HG03060 (cell line): ENCODE measurements at regions not wholly inside any gene's neighbourhood (a gene's known extent, or its start where the extent isn't known, plus 50 kb on each side); places are given as distances from the start of the nearest gene placed in this dataset.

ENCODE experiments used
- ATAC-seq: cut with Tn5 transposase; IDR thresholded peaks from one replicate; pipeline ENCODE4 v1.9.1; 2021; ENCODE audit warnings: low read depth, moderate number of reproducible peaks; ENCODE audit not compliant: unreplicated experiment

DNA sequence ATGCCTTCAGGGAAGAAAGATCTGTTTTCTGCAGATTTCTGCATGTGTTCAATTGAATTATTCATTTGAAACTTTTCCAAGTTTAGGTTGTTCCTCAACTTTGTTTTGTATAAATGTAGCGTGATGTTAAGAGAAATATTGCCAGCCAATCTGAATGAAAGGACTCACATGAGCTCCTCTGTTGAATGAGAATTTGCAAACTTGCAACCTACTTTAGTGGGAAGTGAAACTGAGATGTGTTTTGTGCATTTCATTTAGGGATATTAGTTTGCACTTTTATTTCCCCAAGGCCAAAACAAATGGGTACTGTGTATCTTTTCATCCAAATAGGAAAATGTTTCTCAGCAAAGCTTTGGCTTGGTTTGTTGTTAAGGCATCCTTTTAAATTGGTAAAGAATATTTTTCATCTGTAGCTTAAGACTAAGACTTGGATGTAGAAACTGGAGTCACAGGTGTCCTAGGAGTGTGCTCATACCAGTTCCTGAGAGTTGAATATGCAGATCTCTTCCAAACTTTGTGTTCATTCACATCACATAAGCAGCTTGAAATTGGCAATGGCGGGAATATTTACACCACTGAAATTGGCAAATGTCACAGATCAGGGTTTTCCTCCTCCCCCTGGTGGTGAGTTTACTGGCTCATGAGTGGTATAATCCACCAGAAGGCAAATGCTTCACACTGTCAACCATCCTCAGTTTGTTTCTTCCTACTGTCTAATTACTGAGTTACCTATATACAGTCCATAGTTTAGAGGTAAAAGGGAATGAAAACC, 193.6 kb upstream of the BANK1 start:
- ATAC-seq = no peak

DNA sequence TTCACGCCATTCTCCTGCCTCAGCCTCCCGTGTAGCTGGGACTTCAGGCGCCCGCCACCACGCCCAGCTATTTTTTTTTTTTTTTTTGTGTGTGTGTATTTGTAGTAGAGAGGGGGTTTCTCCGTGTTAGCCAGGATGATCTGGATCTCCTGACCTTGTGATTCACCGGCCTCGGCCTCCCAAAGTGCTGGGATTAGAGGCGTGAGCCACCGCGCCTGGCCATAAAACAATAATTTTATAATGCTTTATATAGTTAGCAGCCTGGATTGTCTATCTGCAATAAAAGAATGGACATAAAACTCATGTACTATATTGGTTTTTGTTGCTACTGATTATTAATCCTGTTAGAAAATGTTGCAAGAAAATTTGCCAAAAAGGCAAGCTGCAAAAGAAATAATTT, 195.9 kb upstream of the BANK1 start:
- ATAC-seq = no peak

DNA sequence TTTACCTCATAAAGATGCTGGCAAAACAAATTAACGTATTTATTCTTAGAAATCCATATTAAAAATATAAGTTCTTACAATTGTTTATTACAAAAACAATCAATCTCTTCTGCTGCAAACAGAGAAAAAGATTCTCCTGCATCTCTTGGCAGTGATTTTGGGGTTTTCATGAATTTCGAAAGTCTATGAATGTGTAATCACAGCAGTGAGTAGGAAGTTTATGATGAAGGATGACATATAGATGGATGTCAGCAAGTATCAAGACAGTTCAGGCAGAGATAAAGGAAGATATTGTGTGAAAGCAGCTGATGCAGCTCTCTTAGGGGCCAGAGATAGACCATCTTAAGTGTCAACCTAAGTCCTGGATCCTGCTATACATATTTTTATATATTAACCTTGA, 196.9 kb upstream of the BANK1 start:
- ATAC-seq = no peak

DNA sequence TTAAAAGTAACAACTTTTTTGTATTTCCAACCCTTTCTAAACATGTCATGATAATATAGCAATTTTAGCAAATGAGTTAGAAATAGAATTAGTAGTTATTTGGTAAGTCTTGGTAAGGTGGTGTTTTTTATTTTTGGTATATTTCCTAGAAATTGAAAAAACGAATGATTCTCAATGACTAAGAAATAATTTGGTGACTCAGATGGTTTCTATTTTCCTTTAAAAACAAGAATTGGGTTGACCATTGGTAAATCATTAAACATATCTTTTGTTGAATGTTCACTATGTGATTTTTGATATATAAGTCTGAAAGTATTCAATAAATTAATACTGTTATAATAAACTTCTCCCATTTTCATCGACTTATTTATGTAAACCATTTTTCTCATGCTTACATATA, 206.2 kb upstream of the BANK1 start:
- ATAC-seq = no peak

DNA sequence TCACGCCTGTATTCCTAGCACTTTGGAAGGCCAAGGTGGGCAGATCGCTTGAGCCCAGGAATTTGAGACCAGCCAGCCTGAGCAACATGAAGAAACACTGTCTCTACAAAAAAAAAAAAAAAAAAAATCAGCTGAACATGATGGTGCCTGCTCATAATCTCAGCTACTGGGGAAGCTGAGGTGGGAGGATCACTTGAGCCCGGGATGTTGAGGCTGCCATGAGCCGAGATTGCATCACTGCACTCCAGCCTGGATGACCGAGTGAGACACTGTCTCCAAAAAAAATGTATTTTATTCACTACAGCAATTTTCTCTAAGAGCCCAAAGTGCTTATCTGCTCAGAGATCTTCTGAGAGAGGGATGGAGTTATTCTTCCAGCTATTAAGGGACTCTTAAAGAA, 215.8 kb upstream of the PPP3CA start:
- no peak for ATAC-seq

DNA sequence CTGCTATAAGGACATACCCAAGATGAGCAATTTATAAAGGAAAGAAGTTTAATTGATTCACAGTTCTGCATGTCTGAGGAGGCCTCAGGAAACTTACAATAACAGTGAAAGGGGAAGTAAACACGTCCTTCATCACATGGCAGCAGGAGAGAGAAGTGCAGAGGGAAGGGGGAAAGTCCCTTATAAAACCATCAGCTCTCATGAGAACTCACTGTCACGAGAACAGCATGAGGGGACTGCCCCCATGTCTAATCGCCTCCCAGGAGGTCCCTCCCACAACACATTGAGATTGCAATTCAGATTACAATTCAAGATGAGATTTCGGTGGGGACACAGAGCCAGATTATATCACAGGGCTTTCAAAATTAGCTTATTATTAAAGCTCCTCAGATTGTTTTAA, 209.5 kb upstream of the PPP3CA start:
- no peak for ATAC-seq

DNA sequence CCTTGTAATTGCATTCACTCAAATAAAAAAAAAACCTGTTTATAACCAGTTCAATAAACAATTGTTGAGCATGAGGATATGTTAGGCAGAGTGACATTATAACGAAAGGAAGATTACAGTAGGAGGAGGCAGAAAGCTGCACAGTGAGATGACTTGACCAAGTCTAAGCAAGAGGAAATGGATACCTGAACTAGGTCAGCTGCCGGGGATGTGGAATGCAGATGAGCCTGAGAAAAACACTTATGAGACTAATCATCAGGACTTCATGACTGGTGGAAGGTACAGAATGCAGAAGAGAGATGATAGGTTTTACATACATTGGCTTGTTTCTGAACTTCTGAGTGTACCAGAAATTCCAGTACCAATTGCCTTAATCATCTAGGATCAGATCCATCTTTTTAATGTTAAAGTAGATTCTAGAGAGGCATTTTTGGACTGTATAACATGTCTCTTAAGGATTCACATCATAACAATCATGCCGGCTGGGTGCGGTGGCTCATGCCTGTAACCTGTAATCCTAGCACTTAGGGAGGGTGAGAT, 208.1 kb upstream of the PPP3CA start:
- no peak for ATAC-seq

DNA sequence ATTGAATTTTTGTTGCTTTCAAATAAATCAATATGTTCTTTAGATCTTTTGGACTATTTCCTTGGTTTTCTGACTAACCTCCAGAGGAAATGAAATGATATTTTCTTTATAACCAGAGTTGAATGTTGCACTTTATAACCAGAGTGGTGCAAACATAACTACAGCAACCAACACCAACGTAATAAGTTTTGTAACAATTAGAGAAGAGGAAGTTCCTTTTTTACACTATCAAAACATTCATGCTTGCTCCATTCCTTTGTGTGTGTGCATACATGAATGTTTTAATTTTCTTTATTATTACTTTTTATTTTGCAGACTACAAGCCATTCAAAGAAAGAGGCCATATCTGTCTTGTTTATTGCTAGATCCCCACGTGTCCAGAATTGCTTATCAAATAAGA, 193.0 kb upstream of the PPP3CA start:
- ATAC-seq = no peak

DNA sequence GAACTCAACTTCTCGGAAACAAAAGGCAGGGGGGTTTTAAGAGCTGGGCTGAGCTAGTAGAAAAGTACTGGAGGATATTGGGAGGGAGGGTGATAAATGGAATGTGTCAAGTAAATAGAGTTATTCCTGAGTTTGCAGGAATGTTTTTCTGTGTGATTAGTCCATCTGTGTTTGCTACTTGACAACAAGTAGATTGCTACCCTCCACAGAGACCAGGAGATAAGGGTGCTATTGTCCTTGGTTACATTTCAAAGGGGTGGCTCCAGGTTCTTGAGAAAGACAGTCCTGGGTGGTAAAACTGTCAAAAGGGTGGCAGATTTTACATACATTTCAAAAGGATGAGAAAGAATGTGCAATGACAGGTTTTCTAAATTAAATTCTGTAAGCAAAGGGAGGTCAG, 181.2 kb upstream of the PPP3CA start:
- no peak for ATAC-seq

DNA sequence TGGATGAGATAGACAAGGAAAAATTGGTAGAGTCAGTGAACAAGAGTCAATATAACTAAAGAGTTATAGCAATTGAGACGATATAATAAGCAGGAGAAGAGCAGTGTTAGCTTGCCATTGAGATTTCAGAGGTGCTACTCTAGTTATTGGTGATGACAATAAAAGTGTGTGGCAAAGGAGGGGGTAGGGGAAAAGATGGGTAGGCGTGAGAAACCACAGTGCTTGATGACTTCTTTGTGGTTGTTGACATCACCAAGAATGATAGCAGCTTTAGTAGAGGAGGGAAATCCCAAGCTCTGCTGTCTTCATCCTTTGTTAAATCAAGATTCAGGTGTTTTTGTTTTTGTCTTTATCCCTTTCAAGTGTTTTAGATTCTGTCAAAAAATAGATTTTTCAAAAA, 179.9 kb upstream of the PPP3CA start:
- ATAC-seq = peak; percentile 89

DNA sequence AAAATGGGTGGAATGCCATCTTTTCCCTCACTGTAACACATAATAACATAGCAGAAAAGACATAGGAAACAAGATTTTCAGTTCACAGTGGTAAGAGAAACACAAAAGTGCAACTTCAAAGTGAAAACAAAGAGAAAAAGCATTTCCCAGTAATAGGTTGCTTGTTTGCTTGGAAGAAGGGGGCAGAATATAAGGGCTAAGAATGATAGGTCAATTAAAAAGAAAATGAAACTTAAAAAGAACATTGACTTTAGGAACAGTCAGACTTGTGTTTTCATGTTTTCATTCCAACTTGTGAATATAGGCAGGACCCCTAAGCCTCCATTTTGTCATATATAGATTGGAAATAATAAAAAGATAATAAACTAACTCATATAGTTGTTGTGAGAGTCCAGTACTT, 168.2 kb upstream of the PPP3CA start:
- no peak for ATAC-seq

DNA sequence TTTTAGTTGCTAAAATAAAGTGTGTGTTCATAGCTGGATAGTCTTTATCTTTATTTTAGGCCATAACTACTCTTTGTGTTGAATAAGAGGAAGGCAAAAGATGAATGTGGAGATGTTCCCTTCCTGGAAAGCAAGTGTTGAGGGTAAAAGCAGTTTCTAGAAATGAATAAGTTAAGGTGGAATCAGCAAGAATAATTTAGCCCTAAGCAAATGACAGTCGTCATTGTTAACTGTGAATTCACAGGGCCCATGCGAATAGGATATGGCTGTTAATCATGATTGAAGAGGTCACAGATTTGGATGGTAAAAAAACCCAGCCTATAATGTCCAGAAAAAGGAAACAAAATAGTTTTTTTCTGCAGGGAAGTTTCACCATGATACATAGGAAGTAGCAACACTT, 167.8 kb upstream of the PPP3CA start:
- no peak for ATAC-seq

DNA sequence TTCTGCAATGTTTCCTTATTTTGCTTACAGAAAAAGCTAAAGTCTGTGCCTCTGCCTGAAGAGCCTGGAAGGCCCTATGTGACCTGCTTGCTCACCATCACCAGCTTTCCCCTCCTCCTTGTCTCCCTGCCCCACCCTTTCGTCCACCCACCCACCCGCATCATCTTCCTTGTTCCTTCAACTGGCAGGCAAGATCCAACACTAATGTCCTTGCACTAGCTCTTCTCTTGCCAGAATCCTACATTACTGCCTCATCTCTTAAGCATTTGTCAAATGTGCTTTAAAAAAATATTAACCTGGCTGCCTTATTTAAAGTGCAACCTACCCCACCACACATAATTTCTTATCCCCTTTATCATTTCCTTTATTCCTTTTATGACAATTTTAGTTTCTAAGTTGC, 165.1 kb upstream of the PPP3CA start:
- no peak for ATAC-seq

DNA sequence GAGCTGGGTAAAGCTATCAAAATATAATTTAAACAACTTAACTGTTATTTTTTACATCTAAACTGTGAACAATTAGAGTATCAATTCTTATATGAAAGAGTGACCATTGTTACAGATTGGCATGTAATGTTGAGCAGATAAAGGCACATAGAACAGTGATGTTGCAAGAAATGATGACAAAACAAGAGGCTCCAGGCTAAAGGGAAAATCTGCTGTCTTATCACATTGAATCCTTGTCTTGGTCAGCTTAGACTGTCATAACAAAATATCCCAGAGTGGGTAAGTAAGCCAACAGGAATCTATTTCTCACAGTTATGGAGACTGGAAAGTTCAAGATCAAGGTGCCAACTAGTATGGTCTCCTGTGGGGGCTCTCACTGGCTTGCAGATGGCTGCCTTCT, 154.1 kb upstream of the PPP3CA start:
- ATAC-seq = no peak

DNA sequence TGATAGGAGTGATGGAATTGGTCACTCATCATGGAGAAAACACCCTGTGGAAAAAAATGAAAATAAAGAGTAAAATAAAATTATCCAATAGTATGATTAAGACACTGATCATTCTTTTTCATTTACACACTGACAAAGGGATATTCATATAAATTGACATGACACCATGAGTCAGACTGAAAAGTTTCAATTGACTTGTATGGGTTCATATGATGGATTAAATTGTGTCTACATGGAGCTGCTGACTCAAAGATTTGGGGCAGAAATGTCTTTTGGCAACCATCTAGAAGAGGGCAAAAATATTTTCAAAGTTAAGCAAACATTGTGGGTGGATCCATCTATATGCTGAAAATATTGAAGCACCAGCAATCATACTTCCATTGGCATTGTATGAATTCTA, 153.4 kb upstream of the PPP3CA start:
- ATAC-seq = no peak

DNA sequence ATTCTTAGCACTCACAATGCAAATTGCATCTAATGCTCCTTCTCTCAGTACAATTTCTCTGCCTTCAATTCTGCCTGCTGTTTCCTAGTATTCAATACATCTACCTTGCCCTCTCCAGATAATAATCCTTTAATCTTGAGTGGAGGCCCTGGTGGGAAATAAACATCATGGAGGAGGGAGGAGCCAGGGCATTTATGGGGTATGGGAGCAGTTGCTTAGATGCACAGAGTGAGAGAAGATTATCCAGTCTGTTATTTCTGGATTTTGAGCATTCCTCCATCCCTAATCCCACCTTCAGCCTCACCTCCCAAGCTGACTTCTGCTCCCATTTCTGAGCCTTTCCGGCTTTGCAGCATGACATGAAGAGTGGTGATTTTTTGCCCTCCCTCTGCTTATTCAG, 127.9 kb upstream of the PPP3CA start:
- ATAC-seq = no peak

DNA sequence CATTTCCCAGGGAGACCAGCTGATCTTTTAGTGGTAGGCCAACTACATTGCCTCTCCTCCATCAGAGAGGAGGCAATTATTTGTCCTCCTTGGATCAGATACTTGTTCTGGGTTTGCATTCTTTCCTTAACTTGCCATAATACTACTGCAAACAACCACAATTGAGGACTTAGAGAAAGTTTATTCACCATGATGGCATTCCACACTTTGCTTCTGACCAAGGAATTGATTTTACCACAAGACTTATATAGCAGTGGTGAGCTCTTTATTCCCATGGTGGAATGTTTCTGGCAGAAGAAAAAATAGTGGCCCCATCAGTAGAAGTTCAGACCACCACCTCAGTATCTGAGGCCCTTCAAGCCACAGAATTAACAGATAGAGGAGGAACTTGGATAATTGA, 123.9 kb upstream of the PPP3CA start:
- no peak for ATAC-seq

DNA sequence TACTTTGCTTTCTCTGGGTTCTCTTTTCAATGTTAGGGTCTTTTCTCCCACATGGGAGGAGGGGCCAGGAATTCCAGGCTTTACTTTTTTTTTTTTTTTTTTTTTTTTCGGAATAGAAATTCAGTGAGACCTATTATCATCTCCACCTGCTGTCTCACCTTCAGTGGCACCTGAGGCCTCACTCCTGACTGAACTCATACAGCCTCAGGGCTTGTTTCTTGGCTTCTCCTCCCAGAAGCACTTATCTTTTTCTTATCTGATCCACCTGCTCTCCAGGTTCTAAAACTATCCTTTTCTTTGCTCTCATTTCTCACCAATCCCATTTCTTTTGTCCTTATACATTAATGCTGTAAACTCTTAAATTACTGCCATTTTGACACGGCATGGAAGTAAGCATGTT, 117.3 kb upstream of the PPP3CA start:
- no peak for ATAC-seq

DNA sequence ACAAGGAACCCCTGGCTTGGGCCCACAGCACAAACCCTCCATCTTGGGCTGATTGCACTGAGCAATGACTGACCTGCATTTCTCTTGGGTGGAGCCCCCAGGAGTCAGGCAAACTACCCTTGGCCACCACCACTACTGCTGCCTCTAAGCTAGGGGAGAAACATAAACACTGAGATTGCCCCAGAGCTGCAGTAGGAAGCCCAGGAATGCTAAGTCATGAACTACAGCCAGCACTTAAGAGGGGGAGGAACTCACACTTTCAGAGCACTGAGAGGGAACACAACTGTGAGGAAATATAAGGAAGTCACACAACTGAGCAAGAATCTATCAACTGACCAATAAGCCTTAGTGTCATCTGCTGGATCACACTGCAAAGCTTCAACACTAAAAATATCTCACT, 111.6 kb upstream of the PPP3CA start:
- ATAC-seq = no peak

DNA sequence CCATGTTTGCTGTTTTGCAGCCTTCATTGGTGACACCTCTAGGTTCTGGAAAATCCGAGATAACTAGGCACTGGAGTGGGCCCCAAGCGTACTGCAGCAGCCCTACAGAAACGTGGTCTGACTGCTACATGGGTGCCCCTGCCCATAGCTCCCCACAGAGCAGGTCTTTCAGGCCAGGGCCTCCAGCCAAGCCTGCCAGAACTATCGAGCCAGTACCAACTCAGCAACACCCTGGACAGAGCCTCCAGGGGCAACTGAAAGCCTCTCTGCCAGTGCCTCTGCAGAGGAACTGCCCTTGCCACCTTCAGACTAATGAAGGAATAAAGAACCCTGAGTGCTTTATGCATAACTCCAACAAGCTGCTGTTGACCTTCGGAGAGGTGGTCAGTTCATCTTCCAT, 111.1 kb upstream of the PPP3CA start:
- no peak for ATAC-seq

DNA sequence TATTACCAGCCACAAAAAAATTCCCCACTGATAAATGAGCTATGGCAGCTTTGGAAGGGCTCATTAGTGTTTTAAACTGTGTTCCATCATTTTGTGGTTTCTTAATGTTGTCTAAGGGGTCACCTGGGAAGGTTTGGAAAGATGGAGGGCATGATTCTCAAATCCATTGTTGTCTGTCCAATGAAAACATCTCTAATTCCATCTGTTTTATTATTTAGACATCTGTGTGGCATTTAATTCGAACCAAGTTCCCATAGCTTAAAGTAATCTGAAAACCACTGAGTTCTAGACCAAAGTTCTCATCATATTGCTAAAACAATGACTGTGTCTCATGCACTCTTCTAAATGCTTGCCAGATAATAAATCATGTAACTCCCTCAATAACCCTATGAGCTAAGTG, 103.8 kb upstream of the PPP3CA start:
- no peak for ATAC-seq

DNA sequence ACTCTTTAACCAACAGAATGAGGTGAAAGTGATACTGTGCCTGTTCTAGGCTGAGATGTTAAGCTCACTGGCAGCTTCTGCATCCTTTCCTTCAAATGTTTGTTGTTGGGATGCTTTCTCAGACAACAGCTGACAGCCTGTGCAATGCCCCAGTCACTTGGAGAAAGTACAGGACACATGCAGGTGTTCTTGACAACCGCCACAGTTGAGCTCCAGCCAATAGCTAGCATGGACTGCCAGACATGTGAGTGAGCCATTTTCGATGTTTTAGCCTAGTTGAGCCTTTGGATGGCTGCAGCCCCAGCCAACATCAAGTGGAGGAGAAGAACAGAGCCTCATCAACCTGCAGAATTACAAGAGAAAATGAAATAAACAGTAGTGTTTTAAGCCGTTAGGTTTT, 94.1 kb upstream of the PPP3CA start:
- no peak for ATAC-seq

DNA sequence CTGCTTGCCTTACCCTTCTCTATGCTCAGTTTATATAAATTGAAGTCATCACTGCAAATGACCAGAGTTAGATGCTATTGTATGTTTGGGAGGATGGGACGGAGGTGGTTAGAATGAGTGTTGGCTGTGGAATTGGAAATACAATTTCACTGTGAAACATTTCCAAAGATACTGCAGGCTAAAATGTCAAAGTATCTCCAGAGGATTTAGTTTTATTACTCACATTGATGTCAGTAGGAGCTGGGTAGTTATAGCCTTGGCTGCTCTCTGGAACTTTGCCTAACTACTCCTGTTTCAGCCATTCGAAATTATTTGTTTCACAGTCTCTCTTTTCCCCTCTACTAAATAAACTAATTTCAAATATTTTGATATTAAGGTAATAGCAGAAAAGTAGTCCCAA, 92.6 kb upstream of the PPP3CA start:
- no peak for ATAC-seq
